A673 (cell line): ENCODE measurements at regions not wholly inside any gene's neighbourhood (a gene's known extent, or its start where the extent isn't known, plus 50 kb on each side); places are given as distances from the start of the nearest gene placed in this dataset.

Source experiments
- CTCF ChIP-seq: fragments of 300-800, 200-600 bp; sonication (generic); conservative IDR thresholded peaks from 2 replicates; pipeline ENCODE4 v1.5.1; 2017; ENCODE audit warnings: low read depth, mild to moderate bottlenecking, antibody characterized with exemption, low read length, moderate library complexity, mixed read lengths
- EZH2 ChIP-seq: fragments of 200-600 bp; sonication (generic); IDR thresholded peaks from 2 replicates; pipeline ENCODE4 v1.6.1; 2017; ENCODE audit warnings: borderline replicate concordance, low read depth, mild to moderate bottlenecking, mixed read lengths, antibody characterized with exemption, low read length; ENCODE audit not compliant: poor library complexity, severe bottlenecking

- TF ChIP-seq CTCF (no peak), EZH2 (no peak)
Measured at GRCh38 chr18:41553716-41554115, 401.3 kb upstream of the PIK3C3 start.
